Neural crest cell (in vitro differentiated cells): ENCODE measurements at regions not wholly inside any gene's neighbourhood (a gene's known extent, or its start where the extent isn't known, plus 50 kb on each side); places are given as distances from the start of the nearest gene placed in this dataset.

Experiments
- DNase-seq: peaks from one replicate; pipeline ENCODE4 v3.0.0; 2021; ENCODE audit warnings: low read depth, mixed read lengths, low spot score
- H3K27ac Mint-ChIP-seq: one replicate; pipeline ENCODE4 v1.8.0; 2021; ENCODE audit warnings: mild to moderate bottlenecking, mixed read lengths; ENCODE audit not compliant: unreplicated experiment
- H3K27me3 Mint-ChIP-seq: 2 replicates; pipeline ENCODE4 v1.8.0; 2021; ENCODE audit warnings: low read depth, mild to moderate bottlenecking, mixed read lengths
- H3K36me3 Mint-ChIP-seq: 2 replicates; pipeline ENCODE4 v1.8.0; 2021; ENCODE audit warnings: low read depth, mild to moderate bottlenecking, mixed read lengths
- H3K4me1 Mint-ChIP-seq: 2 replicates; pipeline ENCODE4 v1.8.0; 2021; ENCODE audit warnings: mixed read lengths
- H3K4me3 Mint-ChIP-seq: one replicate; pipeline ENCODE4 v1.8.0; 2021; ENCODE audit warnings: mild to moderate bottlenecking, mixed read lengths
- H3K9me3 Mint-ChIP-seq: 2 replicates; pipeline ENCODE4 v1.8.0; 2021; ENCODE audit warnings: mixed read lengths
- TF ChIP-seq, protein P1 (sequence below): fragments of 200-600 bp; sonication (generic); conservative IDR thresholded peaks from 2 replicates; pipeline ENCODE4 v1.5.0; 2021; ENCODE audit warnings: antibody characterized with exemption, mild to moderate bottlenecking

DNA sequence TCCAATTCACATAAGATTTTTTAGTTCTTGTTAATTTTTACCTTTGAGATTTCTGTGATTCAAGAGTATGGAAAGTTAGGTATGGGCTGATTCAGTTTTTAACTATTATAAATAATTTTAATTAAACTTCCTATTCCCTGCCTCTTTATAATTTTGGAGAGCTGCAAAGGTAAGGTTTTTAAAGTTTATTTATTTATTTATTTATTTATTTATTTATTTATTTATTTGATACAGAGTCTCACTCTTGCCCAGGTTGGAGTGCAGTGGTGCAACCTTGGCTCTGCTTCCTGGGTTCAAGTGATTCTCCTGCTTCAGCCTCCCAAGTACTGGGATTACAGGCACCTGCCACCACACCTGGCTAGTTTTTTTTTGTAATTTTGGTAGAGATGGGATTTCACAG is 215.5 kb upstream of the FIGN start:
- Mint-ChIP-seq H3K4me1 (peaks cover 17% of the 10 kb centered on the region), H3K9me3 (peaks cover 4% of the 10 kb centered on the region), H3K36me3 (no peaks in the 10 kb centered on the region), H3K4me3 (no peak overlapping the region), H3K27ac (no peak overlapping the region), H3K27me3 (no peaks in the 10 kb centered on the region)
- no peak for DNase-seq
- TF ChIP-seq, protein P1, sequence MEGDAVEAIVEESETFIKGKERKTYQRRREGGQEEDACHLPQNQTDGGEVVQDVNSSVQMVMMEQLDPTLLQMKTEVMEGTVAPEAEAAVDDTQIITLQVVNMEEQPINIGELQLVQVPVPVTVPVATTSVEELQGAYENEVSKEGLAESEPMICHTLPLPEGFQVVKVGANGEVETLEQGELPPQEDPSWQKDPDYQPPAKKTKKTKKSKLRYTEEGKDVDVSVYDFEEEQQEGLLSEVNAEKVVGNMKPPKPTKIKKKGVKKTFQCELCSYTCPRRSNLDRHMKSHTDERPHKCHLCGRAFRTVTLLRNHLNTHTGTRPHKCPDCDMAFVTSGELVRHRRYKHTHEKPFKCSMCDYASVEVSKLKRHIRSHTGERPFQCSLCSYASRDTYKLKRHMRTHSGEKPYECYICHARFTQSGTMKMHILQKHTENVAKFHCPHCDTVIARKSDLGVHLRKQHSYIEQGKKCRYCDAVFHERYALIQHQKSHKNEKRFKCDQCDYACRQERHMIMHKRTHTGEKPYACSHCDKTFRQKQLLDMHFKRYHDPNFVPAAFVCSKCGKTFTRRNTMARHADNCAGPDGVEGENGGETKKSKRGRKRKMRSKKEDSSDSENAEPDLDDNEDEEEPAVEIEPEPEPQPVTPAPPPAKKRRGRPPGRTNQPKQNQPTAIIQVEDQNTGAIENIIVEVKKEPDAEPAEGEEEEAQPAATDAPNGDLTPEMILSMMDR: no peak

DNA sequence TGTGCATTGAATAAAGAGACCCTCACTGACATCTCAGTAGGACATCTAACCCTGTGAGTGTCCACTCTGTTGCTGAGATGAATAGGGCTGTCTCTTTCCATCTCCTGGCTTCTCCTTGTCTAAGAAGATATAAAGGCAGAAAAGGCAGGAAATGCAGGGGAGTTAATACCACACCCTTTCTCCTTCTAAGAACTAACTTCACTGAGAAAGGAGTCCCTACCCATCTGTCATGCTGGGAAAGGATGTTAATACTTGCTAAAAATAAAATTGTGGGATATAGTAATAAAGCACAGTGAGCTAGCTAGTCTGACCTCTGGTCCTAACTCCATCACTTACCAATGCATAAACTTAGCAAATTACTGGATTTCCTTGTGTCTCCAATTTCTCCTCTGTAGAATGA is 213.9 kb upstream of the FIGN start:
- no peak overlapping the region for H3K4me3 Mint-ChIP-seq
- H3K27me3 Mint-ChIP-seq: no peaks in the 10 kb centered on the region
- no peaks in the 10 kb centered on the region for H3K36me3 Mint-ChIP-seq
- peaks cover 23% of the 10 kb centered on the region for H3K4me1 Mint-ChIP-seq
- peak overlapping the region; percentile 44 for H3K27ac Mint-ChIP-seq
- TF ChIP-seq, protein P1: no peak
- DNase-seq: no peak
- H3K9me3 Mint-ChIP-seq: peaks cover 4% of the 10 kb centered on the region

GRCh38 chr2:163944347-163944737 is 208.5 kb upstream of the FIGN start:
- Mint-ChIP-seq H3K36me3 (peaks cover 3% of the 10 kb centered on the region), H3K4me1 (peaks cover 47% of the 10 kb centered on the region), H3K9me3 (peaks cover 7% of the 10 kb centered on the region), H3K4me3 (peak overlapping the region; percentile 42), H3K27me3 (no peaks in the 10 kb centered on the region), H3K27ac (peak overlapping the region; percentile 76)
- DNase-seq: no peak
- TF ChIP-seq, protein P1: no peak

- Mint-ChIP-seq H3K4me3 (peak overlapping the region; percentile 42), H3K9me3 (peaks cover 7% of the 10 kb centered on the region), H3K36me3 (peaks cover 3% of the 10 kb centered on the region), H3K27ac (peak overlapping the region; percentile 76), H3K4me1 (peaks cover 50% of the 10 kb centered on the region), H3K27me3 (no peaks in the 10 kb centered on the region)
- peak; percentile 6 for DNase-seq
- TF ChIP-seq, protein P1: no peak
Observed at GRCh38 chr2:163943403-163944346, 207.9 kb upstream of the FIGN start.

DNA sequence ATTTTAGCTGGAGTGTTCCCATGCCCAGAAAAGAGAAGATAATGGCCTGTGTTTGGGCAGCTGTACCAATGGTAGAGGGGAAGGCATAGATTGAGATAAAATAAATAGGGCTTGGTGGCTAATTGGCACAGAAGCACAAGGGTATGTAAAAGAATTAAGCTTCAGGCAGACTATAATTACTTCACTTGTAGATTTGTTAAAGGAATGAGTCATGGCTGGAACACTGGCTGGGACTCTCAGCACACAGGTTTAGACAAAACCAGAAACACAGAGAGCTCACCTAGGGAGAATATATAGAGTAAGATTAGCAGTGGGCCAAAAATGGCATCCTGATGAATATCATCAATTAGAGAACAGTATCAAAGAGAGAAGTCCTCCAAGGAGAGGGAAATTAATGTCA is 198.3 kb upstream of the FIGN start:
- Mint-ChIP-seq H3K36me3 (no peaks in the 10 kb centered on the region), H3K9me3 (peaks cover 5% of the 10 kb centered on the region), H3K27me3 (no peaks in the 10 kb centered on the region), H3K4me1 (peaks cover 5% of the 10 kb centered on the region), H3K27ac (no peak overlapping the region), H3K4me3 (no peak overlapping the region)
- TF ChIP-seq, protein P1: no peak
- no peak for DNase-seq
